Renal pelvis (tissue), 1 donor: ENCODE measurements at regions not wholly inside any gene's neighbourhood (a gene's known extent, or its start where the extent isn't known, plus 50 kb on each side); places are given as distances from the start of the nearest gene placed in this dataset.
"Not testable (repeated sequence)": the region's sequence is repeated elsewhere in the genome, so short reads cannot be mapped to it uniquely, and the experiment has no call there.

Experiments
- DNase-seq: peaks from one replicate; pipeline ENCODE4 v3.0.0-alpha.2; 2013

GRCh38 chr13:46498650-46499049 lies 54.3 kb upstream of the LRCH1 start:
- no peak for DNase-seq

- DNase-seq = no peak
Observed at GRCh38 chr13:46496086-46496485, 56.9 kb upstream of the LRCH1 start.

DNA sequence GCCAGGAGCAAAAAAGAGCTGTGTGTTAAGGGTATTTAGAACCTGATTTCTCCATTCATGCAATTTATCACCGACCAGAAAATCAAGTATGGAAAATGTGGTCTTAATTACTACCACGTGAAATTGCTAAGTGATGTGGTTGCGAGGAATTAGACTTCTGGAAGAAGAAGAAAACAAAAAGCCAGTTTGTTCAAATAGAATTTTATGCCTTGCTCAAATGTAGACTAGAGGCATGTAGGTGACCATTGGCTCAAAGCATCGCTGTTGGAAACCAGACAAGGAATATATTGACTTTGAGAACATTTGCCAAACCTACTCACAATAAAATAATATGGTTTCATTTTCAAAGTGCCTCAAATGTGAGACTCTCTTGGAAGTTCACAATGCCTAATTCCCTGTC lies 57.3 kb upstream of the LRCH1 start:
- DNase-seq = no peak

- DNase-seq = no peak
Observed at GRCh38 chr13:46495066-46495465, 57.9 kb upstream of the LRCH1 start.

- peak; percentile 74 for DNase-seq
Observed at GRCh38 chr13:46492946-46493345, 60.0 kb upstream of the LRCH1 start.

GRCh38 chr13:46491641-46492040 lies 61.3 kb upstream of the LRCH1 start:
- DNase-seq = no peak

- not testable (repeated sequence) for DNase-seq
Observed at GRCh38 chr13:46490713-46491112, 62.3 kb upstream of the LRCH1 start.

DNA sequence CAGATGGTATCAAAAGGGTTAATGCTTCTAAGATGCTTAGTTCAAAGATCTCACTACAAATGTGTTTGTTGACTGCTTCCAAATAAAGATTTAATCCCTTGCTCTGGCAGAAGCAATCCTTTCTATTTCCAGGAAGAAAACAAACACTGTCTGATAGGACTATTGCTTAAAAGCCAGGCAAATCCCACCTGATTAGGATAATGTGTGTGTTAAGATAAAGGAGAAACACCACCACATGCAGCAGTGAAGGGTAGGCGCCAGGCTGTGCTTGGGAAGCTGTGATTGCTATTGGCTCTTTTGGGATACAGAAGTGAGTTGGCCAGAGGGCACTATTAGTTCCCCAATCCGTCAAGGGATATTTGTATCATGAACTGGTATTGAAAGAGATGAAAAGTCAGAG lies 62.8 kb upstream of the LRCH1 start:
- no peak for DNase-seq

GRCh38 chr13:46489586-46490023 lies 63.4 kb upstream of the LRCH1 start:
- no peak for DNase-seq

GRCh38 chr13:46487748-46488147 lies 65.2 kb upstream of the LRCH1 start:
- DNase-seq = no peak

- DNase-seq = no peak
Observed at GRCh38 chr13:46486270-46486669, 66.7 kb upstream of the LRCH1 start.

DNA sequence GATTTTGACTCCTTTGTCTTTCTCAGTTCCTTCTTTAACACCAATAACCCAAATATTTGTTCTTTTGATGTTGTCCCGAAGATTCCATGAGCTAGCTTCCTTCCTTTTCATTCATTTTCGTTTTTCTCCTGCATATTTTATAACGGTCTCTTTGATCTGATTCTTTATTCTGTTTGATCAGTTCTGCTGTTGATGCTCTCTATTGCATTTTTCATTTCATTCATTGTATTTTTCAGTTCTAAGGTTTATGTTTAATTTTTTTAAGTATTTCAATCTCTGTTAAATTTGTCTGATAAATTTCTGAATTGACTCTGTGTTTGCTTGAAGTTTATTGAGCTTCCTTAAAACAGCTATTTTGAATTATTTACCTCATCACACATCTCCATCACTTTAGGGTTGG lies 68.4 kb upstream of the LRCH1 start:
- DNase-seq = no peak

DNA sequence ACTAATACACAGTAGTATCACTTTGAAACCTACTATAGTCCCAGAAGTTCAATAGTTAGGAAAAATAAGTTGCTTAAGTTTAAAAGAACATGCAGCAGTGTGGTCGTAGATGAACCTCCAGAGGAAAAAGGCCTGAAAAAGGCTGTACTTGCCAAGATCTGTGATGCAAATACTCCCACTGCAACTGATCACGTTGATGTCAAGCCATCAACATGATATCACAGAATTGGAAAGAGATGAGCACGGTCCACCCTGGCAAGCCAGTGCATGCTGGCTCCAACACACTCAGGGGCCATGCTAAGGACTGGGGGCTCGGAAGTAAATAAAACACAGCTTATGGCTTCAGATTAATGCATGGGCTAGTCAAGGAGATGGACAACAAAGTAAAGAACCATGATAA lies 71.8 kb upstream of the LRCH1 start:
- no peak for DNase-seq

- DNase-seq = no peak
Observed at GRCh38 chr13:46480131-46480530, 72.8 kb upstream of the LRCH1 start.

DNA sequence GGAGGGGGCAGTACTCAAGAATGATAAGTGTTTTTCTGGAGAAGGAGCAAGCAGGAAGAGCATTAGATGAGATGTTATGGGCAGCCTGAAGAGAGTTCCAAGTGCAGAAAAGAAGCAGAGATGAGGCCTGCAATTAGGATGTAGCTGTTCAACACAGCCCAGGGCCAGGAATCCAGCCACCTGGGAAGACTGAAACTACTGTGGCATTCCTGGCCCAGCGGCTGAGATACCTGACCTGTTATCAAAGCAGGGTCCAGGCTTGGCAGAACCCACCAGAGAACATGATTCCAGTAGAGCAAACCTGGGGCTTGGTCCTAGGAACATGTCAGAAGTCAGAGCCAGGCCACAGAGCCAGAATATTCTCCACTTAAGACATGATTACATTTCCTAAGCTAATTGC lies 73.3 kb upstream of the LRCH1 start:
- DNase-seq = no peak

DNA sequence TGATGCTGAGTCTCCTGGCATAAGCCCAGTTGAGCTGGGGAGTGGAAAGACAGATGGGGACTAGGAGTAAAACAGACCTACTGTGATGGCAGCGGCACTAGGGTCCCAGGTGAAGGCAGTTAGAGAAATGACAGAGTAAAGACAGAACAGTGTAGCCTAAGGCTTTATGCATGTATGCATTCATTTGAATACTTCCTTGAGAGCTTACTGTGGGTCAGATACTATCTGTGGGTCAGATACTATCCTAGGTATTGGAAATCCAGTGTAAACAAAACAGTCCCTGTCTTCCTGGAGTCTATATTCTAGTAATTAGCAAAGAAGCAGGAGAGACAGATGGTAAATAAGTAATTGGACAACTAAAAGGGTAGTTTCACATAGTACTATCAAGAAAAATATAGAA lies 73.7 kb upstream of the LRCH1 start:
- DNase-seq = no peak

- no peak for DNase-seq
Observed at GRCh38 chr13:46478651-46479050, 74.3 kb upstream of the LRCH1 start.

DNA sequence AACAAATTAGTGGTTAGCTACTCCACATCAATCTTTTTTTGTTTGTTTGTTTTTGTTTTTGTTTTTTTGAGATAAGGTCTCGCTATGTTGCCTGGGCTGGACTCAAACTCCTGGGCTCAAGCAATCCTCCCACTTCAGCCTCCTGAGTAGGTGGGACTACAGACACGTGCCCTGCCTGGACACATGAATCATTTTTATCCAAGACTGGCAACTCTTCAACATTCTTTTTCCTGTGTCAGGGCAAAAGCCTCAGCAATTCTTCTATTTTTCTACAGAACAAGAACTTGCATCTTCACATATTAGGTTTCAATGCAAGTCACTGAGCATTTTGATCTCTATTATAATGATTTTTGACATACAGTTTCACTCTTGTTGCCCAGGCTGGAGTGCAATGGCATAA lies 76.8 kb upstream of the LRCH1 start:
- DNase-seq = no peak

DNA sequence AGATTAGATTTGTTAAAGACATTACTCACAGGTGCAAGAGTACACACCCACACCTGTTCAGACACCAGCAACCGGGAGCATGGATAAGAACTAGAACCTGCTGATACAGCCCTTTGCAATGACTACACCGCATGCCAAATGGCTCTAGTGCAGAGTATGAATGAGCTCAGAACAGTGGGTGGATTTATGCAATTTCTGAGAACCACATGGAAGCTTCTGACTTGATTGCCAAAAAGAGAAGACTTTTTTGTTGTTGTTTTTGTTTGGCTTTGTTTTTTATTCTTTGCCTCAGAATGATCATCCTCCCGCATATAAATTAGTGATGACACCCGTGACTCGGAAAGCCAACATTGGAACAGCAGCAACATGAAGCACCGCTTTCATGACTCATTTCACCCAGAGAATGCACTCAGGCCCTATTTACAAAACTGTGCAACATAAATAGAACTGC lies 77.4 kb upstream of the LRCH1 start:
- no peak for DNase-seq

DNA sequence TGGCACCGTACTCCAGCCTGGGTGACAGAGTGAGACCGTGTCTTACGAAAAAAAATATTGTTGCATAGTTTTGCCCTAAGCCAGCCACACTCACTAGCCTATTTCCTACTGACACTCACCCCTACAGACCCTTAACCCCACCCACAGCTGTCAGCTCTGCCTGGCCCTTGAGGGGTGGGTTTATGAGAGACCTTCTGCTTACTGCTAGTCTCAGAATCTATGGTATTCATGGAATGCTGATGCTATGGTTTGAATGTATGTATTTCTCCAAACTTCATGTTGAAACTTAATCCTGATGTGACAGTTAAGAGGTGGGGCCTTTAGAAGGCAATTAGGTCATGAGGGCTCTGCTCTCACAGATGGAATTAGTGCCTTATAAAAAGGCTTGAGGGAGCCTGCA lies 79.2 kb upstream of the LRCH1 start:
- DNase-seq = no peak

- DNase-seq = no peak
Observed at GRCh38 chr13:46472384-46472783, 80.6 kb upstream of the LRCH1 start.

DNA sequence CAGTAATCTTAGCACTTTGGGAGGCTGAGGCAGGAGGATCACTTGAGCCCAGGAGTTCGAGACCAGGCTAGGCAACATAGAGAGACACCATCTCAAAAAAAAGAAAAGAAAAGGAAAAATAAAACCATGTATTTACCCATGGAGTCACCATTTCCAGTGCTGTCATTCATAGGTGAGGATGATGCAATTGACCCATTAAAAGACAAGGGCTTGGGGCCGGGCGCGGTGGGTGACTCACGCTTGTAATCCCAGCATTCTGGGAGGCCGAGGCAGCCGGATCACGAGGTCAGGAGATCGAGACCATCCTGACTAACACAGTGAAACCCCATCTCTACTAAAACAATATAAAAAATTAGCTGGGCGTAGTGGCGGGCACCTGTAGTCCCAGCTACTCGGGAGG lies 82.6 kb upstream of the RUBCNL start:
- not testable (repeated sequence) for DNase-seq

DNA sequence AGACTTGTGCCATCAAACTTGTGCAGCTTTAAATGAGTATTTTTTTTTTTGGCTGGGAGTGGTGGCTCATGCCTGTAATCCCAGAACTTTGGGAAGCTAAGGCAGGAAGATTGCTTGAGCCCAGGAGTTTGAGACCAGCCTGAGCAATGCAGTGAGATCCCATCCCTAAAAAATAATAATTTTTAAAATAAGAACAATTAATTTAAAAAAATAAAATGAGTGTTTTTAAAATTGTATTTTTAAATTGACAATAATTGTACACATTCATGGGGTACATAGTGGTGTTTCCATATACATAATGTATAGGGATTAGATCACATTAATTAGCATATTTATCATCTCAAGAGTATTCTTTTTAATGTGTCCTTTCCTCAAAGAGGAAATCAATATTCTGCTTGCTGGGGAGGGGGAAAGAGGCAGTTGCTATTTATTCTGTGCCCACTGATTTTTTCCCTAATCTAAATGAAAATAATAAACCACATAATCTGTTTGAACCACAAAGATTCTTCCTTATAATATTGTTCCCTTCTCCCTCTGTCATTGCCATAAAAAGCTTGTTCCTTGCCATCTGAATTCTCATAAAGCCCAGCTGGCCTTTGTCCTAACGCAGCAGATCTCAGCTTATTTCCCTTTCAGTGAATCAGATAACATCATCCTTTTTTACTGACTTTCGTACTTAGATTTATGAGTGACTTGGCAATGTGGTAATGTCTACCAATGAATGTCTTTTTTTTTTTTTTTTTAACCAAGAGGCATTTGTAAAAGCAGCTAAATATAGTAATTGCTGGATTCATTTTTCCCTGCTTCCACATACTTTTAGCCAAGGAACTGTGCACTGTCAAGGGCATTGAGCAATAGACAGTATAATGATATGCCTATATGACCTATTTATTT lies 81.8 kb upstream of the RUBCNL start:
- no peak for DNase-seq

DNA sequence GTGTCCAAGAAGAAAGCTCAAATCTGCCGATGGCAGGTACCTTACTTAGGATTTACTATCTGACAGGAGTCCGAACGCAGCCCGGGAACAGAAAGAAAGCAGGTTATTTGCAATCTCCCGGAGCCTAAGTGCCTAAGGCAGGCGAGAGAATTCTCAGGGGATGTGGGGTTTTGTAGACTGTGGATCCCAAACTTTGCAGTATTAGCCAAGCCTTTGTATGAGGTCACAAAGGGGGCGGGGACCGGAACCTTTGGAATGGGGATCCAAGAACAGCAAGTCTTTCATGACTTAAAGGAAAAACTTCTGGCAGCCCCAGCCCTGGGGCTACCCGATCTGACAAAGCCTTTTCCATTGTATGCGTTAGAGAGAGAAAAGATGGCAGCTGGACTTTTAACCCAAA lies 80.6 kb upstream of the RUBCNL start:
- not testable (repeated sequence) for DNase-seq
